Thyroid gland (tissue), 4 donors: ENCODE measurements at regions not wholly inside any gene's neighbourhood (a gene's known extent, or its start where the extent isn't known, plus 50 kb on each side); places are given as distances from the start of the nearest gene placed in this dataset.

ENCODE experiments used
- DNase-seq, 2 donors: peaks; one replicate each; pipeline ENCODE4 v3.0.0-alpha.2; 2019
- H3K27ac ChIP-seq, 3 donors: fragments of 200-600 bp; sonication (generic); 1 replicate in 2 of 3; 2 replicates in 1 of 3; pipeline ENCODE4 v1.5.1; 2016 to 2019; ENCODE audit warnings: mild to moderate bottlenecking in 1 of 3, moderate library complexity in 1 of 3
- H3K27me3 ChIP-seq: fragments of 200-600 bp; sonication (generic); one replicate; pipeline ENCODE4 v1.5.1; 2019
- H3K36me3 ChIP-seq, 2 donors: fragments of 200-600 bp; sonication (generic); one replicate each; pipeline ENCODE4 v1.5.1; 2016 to 2019
- H3K4me1 ChIP-seq, 2 donors: fragments of 200-600 bp; sonication (generic); one replicate each; pipeline ENCODE4 v1.5.1; 2017 to 2019
- H3K4me3 ChIP-seq, 3 donors: fragments of 200-600 bp; sonication (generic); replicated peaks in 1 of 3; 1 replicate in 2 of 3; 2 replicates in 1 of 3; pipeline ENCODE4 v1.5.1; 2016; ENCODE audit warnings: mild to moderate bottlenecking in 1 of 3
- H3K9me3 ChIP-seq: fragments of 200-600 bp; sonication (generic); one replicate; pipeline ENCODE4 v1.5.1; 2017
- POLR2A ChIP-seq, 2 donors: fragments of 450-650 bp; IDR thresholded peaks; one replicate each; pipeline ENCODE4 v1.6.1; 2017; ENCODE audit warnings: antibody characterized with exemption in 2 of 2, mild to moderate bottlenecking in 2 of 2, moderate library complexity in 1 of 2
- WGBS, 2 donors: methylation state at CpG; one replicate each; pipeline ENCODE4 v1.1.5; 2017; 5-methylcytosine and 5-hydroxymethylcytosine counted together
- intact Hi-C: fragments of 100-400 bp; cut with DNase I; formaldehyde crosslinking; loops from one replicate; pipeline ENCODE4 v1.15.1; 2023
- TF ChIP-seq, protein P1 (sequence below), 6 experiments: fragments of 200-600 bp in 3 of 6; fragments of 450-650 bp in 3 of 6; sonication (generic) in 3 of 6; IDR thresholded peaks; one replicate each; pipeline ENCODE4 v1.5.1; 2016 to 2019; ENCODE audit warnings: antibody characterized with exemption in 6 of 6, mild to moderate bottlenecking in 2 of 6, inconsistent platforms in 1 of 6, moderate library complexity in 1 of 6

DNA sequence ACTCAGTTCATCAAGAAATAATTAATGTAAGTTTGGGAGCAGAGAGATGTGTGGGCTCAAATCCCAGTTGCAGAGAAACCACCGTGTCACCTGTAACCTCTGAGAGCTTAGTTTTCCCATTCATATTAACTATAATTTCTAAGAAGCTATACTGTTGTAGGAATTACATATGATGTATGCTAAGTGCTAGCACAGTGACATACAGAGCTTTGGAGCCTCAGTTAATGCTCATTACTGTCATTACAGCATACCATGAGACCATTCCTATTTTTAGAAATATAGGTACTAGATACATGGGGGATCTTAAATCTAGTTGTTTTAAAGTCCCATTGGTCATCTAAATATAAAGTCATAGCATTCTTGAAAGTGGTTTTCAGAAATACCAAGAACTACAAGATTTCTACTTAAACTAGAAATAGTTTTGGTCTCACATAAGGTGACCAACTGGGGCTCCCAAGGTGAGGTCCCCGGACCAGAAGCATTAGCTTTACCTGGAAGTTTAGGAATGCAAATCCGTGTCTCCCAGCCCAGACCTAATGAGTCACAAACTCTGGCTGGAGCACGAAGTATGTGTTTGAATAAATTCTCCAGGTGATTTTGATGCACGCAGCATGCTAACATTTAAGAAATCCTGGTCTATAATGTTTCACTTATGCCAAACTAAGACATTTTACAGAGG is 144.6 kb downstream of the LACC1 start:
- no peaks in the 10 kb centered on the region for H3K27me3 ChIP-seq
- 86 to 90% methylated on average over 5 of the region's 5 CpGs for WGBS, 2 donors
- H3K4me3 ChIP-seq, result no peak overlapping the region
- H3K36me3 ChIP-seq, result no peaks in the 10 kb centered on the region
- peaks cover 0 to 5% of the 10 kb centered on the region in 2 donors for H3K4me1 ChIP-seq
- no peaks in the 10 kb centered on the region for H3K9me3 ChIP-seq
- intact Hi-C loops, result no loop called here
- H3K27ac ChIP-seq, result no peak overlapping the region
- DNase-seq, result no peak
- no peak for TF ChIP-seq POLR2A (IDR thresholded peaks at IDR 0.05)
- TF ChIP-seq, protein P1, sequence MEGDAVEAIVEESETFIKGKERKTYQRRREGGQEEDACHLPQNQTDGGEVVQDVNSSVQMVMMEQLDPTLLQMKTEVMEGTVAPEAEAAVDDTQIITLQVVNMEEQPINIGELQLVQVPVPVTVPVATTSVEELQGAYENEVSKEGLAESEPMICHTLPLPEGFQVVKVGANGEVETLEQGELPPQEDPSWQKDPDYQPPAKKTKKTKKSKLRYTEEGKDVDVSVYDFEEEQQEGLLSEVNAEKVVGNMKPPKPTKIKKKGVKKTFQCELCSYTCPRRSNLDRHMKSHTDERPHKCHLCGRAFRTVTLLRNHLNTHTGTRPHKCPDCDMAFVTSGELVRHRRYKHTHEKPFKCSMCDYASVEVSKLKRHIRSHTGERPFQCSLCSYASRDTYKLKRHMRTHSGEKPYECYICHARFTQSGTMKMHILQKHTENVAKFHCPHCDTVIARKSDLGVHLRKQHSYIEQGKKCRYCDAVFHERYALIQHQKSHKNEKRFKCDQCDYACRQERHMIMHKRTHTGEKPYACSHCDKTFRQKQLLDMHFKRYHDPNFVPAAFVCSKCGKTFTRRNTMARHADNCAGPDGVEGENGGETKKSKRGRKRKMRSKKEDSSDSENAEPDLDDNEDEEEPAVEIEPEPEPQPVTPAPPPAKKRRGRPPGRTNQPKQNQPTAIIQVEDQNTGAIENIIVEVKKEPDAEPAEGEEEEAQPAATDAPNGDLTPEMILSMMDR (IDR thresholded peaks at IDR 0.05), result no peak

DNA sequence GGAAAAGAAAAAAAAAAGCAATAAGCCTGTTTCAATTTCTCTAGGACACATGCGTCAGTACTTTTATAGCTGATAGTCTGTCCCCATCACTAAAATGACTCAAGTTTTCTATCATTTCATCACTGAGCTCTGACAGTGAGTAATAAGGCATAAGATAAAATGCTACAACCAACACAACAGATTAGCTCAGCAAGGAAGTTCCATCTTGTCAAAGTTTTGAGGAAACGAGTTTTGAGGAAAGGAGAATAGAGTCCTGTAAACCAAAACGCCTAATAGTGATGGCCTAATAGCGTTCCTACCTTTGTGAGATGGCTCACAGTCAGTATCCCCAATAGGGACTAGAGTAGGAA is 145.1 kb downstream of the LACC1 start:
- 67 to 72% methylated on average over 4 of the region's 4 CpGs for WGBS, 2 donors
- intact Hi-C loops, result no loop called here
- H3K36me3 ChIP-seq, result no peaks in the 10 kb centered on the region
- H3K27ac ChIP-seq, result no peak overlapping the region
- H3K4me3 ChIP-seq, result no peak overlapping the region
- no peak for DNase-seq
- peaks cover 0 to 5% of the 10 kb centered on the region in 2 donors for H3K4me1 ChIP-seq
- H3K27me3 ChIP-seq, result no peaks in the 10 kb centered on the region
- H3K9me3 ChIP-seq, result no peaks in the 10 kb centered on the region
- TF ChIP-seq, protein P1 (IDR thresholded peaks at IDR 0.05), result no peak
- TF ChIP-seq POLR2A (IDR thresholded peaks at IDR 0.05), result no peak

DNA sequence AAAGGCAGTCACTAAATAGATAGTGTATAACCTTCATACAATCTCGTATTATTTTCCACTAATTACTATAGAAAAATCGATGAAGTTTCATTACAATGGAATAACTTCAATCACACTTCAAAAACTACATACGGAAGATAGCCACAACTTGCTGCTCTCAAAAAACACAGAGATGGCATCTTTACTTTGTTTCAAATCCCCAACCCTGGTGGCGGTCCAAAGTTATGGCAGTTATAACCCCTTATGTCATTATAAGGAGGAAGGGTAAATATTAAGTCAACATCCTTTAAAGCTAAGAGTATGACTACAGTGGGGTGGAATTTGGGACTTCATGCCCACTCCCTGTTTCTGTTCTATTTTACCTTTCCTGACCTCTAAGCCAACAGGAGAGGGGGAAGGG is 146.5 kb downstream of the LACC1 start:
- 94 to 98% methylated on average over 4 of the region's 4 CpGs for WGBS, 2 donors
- no peak for DNase-seq
- H3K27ac ChIP-seq, result no peak overlapping the region
- intact Hi-C loops, result no loop called here
- no peaks in the 10 kb centered on the region for H3K9me3 ChIP-seq
- no peak for TF ChIP-seq POLR2A (IDR thresholded peaks at IDR 0.05)
- TF ChIP-seq, protein P1 (IDR thresholded peaks at IDR 0.05), result no peak
- H3K27me3 ChIP-seq, result no peaks in the 10 kb centered on the region
- no peaks in the 10 kb centered on the region for H3K36me3 ChIP-seq
- no peak overlapping the region for H3K4me3 ChIP-seq
- H3K4me1 ChIP-seq, result peaks cover 0 to 5% of the 10 kb centered on the region in 2 donors

DNA sequence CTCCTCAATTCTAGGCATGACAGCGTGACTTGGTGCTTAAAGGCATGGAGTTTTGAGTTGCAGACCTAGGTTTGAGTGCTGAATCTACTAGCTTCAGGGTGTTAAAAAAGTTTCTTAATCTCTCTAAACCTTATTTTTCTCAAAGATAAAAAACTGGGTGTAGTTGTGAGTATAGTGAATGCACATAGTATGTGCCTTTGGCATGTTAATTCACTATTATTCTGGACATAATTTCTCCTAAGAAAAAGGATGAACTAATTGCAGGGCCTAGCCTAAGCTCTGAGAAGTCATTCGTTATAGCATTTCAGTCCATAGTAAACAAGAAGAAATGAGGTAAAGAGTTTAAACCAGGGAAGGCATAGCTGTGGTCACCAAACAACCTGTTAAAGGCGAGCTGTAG is 149.0 kb downstream of the LACC1 start:
- intact Hi-C loops, result no loop called here
- H3K36me3 ChIP-seq, result no peaks in the 10 kb centered on the region

DNA sequence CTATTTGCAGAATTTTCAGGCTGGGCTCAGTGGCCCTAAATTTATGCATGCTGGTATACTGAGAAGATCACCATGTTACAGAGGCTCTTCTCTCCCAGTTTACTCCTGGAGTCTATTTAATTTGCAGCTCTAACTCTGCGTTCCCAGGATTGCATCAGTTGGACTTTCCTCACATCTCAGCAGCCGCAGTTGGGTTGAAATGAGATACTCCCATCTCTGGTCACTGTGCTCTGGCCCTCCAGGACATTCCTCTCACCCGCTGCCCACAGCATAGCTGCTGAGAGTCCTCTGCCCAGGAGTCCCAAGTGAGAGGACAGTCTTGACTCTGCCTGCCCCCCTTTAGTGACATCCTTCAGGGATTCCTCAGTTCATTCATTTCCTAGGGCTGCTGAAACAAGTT is 150.9 kb downstream of the LACC1 start:
- TF ChIP-seq, protein P1 (IDR thresholded peaks at IDR 0.05), result no peak
- TF ChIP-seq POLR2A (IDR thresholded peaks at IDR 0.05), result no peak
- H3K4me3 ChIP-seq, result no peak overlapping the region
- H3K27ac ChIP-seq, result no peak overlapping the region
- H3K9me3 ChIP-seq, result no peaks in the 10 kb centered on the region
- H3K27me3 ChIP-seq, result no peaks in the 10 kb centered on the region
- intact Hi-C loops, result no loop called here
- no peak for DNase-seq
- no peaks in the 10 kb centered on the region for H3K36me3 ChIP-seq
- H3K4me1 ChIP-seq, result no peaks in the 10 kb centered on the region
- WGBS, 2 donors, result 62 to 67% methylated on average over 3 of the region's 3 CpGs

More for the DNA sequence above, 149.0 kb downstream of the LACC1 start:
- no peaks in the 10 kb centered on the region for H3K9me3 ChIP-seq
- H3K4me1 ChIP-seq, result no peaks in the 10 kb centered on the region
- TF ChIP-seq, protein P1 (IDR thresholded peaks at IDR 0.05), result no peak
- TF ChIP-seq POLR2A (IDR thresholded peaks at IDR 0.05), result no peak
- 88 to 97% methylated on average over 3 of the region's 3 CpGs for WGBS, 2 donors
- H3K27me3 ChIP-seq, result no peaks in the 10 kb centered on the region
- H3K4me3 ChIP-seq, result no peak overlapping the region
- no peak for DNase-seq
- H3K27ac ChIP-seq, result no peak overlapping the region
